RWPE2 (cell line): ENCODE measurements at regions not wholly inside any gene's neighbourhood (a gene's known extent, or its start where the extent isn't known, plus 50 kb on each side); places are given as distances from the start of the nearest gene placed in this dataset.
A peak's percentile ranks its signal among the peaks of the same experiment; 100 is the strongest.

ENCODE experiments used
- ATAC-seq: fragments of 200-7000 bp; cut with Tn5 transposase; 3 replicates; pipeline ENCODE4 v1.9.1; 2021; ENCODE audit warnings: low read depth
- DNase-seq: peaks from one replicate; pipeline ENCODE4 v3.0.0-alpha.2; 2020; ENCODE audit warnings: low spot score
- H3K27ac ChIP-seq: fragments of 450-650 bp; 2 replicates; pipeline ENCODE4 v1.5.1; 2017; ENCODE audit warnings: mild to moderate bottlenecking; ENCODE audit not compliant: poor library complexity, severe bottlenecking
- H3K27me3 ChIP-seq: fragments of 250-450 bp; sonication (Bioruptor Pico); 2 replicates; pipeline ENCODE4 v1.5.1; 2021; ENCODE audit warnings: mild to moderate bottlenecking, moderate library complexity; ENCODE audit not compliant: insufficient read depth, poor library complexity, severe bottlenecking
- H3K36me3 ChIP-seq: fragments of 250-450 bp; sonication (Bioruptor Pico); 2 replicates; pipeline ENCODE4 v1.5.1; 2020; ENCODE audit warnings: low read depth, mild to moderate bottlenecking, moderate library complexity
- H3K4me1 ChIP-seq: fragments of 250-450 bp; sonication (Bioruptor Pico); 2 replicates; pipeline ENCODE4 v1.5.1; 2021; ENCODE audit warnings: mild to moderate bottlenecking, moderate library complexity; ENCODE audit not compliant: insufficient read depth, poor library complexity, severe bottlenecking
- H3K4me3 ChIP-seq: fragments of 250-450 bp; sonication (Bioruptor Pico); 2 replicates; pipeline ENCODE4 v1.5.1; 2021; ENCODE audit warnings: mild to moderate bottlenecking, moderate library complexity; ENCODE audit not compliant: severe bottlenecking
- H3K9me3 ChIP-seq: fragments of 250-450 bp; sonication (Bioruptor Pico); 2 replicates; pipeline ENCODE4 v1.5.1; 2021; ENCODE audit warnings: mild to moderate bottlenecking, moderate library complexity; ENCODE audit not compliant: severe bottlenecking
- TF ChIP-seq, protein P1 (sequence below): fragments of 450-650 bp; IDR thresholded peaks from one replicate; pipeline ENCODE4 v1.5.1; 2017; ENCODE audit warnings: mild to moderate bottlenecking, moderate library complexity; ENCODE audit not compliant: poor library complexity, severe bottlenecking

DNA sequence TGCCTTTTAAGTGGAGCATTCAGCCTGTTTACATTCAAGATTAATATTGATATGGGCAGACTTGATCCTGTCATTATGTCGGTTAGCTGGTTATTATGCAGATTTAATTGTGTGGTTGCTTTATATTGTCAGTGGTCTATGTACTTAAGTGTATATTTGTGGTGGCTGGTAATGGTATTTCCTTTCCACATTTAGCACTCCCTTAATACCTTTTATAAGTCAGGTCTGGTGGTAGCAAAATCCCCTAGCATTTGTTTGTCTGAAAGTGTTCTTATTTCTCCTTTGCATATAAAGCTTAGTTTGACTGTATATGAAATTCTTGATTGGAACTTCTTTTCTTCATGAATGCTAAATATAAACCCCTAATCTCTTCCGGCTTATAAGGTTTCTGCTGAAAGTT lies 403.7 kb upstream of the EPHA5 start:
- no peak overlapping the region for H3K4me3 ChIP-seq
- no peak for DNase-seq
- no peaks in the 10 kb centered on the region for H3K27me3 ChIP-seq
- H3K9me3 ChIP-seq, result peaks cover 2% of the 10 kb centered on the region
- H3K4me1 ChIP-seq, result no peaks in the 10 kb centered on the region
- no peak overlapping the region for H3K27ac ChIP-seq
- no peak for ATAC-seq
- no peaks in the 10 kb centered on the region for H3K36me3 ChIP-seq
- TF ChIP-seq, protein P1, sequence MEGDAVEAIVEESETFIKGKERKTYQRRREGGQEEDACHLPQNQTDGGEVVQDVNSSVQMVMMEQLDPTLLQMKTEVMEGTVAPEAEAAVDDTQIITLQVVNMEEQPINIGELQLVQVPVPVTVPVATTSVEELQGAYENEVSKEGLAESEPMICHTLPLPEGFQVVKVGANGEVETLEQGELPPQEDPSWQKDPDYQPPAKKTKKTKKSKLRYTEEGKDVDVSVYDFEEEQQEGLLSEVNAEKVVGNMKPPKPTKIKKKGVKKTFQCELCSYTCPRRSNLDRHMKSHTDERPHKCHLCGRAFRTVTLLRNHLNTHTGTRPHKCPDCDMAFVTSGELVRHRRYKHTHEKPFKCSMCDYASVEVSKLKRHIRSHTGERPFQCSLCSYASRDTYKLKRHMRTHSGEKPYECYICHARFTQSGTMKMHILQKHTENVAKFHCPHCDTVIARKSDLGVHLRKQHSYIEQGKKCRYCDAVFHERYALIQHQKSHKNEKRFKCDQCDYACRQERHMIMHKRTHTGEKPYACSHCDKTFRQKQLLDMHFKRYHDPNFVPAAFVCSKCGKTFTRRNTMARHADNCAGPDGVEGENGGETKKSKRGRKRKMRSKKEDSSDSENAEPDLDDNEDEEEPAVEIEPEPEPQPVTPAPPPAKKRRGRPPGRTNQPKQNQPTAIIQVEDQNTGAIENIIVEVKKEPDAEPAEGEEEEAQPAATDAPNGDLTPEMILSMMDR, result no peak

DNA sequence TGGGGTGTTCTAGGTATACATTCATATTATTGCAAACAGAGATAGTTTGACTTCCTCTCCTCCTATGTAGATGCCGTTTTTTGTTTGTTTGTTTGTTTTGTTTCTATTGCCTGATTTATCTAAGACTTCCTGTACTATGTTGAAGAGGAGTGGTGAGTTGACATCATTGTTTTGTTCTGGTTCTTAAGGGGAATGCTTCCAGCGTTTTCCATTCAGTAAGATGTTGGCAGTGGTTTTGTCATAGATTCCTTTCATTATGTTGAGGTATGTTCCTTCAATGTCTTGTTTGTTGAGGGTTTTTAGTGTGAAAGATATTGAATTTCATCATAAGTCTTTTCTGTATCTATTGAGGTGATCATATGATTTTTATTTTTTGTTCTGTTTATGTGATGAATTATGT lies 401.6 kb upstream of the EPHA5 start:
- no peaks in the 10 kb centered on the region for H3K27me3 ChIP-seq
- ATAC-seq, result no peak
- TF ChIP-seq, protein P1, result no peak
- H3K4me1 ChIP-seq, result no peaks in the 10 kb centered on the region
- DNase-seq, result no peak
- no peak overlapping the region for H3K4me3 ChIP-seq
- no peaks in the 10 kb centered on the region for H3K36me3 ChIP-seq
- no peaks in the 10 kb centered on the region for H3K9me3 ChIP-seq
- no peak overlapping the region for H3K27ac ChIP-seq

DNA sequence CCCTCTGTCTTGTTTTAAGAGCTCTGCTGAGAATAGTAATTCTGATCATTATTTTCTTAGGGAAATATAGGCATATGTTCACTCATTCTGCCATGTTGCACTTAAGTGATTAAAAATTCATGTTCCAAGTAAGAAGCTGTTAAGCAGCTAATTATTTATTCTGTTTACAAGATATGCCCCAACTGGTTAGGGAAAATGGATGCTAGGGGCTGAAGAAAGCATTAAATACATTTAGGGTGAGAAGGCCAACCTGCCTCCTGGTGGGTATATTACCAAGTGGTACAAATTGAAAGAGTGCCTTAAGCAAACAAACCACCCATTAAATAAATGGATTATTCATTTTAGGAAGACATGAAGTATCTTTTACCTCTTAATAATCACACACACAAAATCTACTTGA lies 392.6 kb upstream of the EPHA5 start:
- H3K27me3 ChIP-seq, result no peaks in the 10 kb centered on the region
- no peaks in the 10 kb centered on the region for H3K36me3 ChIP-seq
- H3K27ac ChIP-seq, result peak overlapping the region; percentile 26
- H3K9me3 ChIP-seq, result no peaks in the 10 kb centered on the region
- DNase-seq (no peak), ATAC-seq (no peak)
- H3K4me3 ChIP-seq, result no peak overlapping the region
- H3K4me1 ChIP-seq, result peaks cover 10% of the 10 kb centered on the region
- TF ChIP-seq, protein P1, result no peak

DNA sequence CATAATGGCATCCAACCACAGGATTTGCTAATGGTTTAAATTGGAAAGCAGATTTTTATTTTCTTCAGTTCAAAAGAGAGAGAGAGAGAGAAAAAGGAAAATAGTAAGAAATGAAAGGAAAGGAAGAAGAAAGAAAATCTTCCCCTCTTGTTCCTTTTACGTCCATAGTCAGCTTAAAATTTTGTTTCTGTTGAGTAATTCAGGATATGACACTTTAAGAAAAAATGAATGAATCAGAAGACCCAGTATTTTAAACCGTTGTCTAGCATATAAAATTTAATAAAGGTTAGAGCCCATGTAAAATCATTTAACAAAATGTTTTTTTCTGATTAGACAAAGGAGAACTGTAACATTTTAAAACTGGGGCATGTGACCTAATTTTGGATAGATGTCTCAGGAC lies 391.8 kb upstream of the EPHA5 start:
- TF ChIP-seq, protein P1, result no peak
- ATAC-seq, result peak; percentile 54; the same call in 2 of the 3 replicates
- H3K27me3 ChIP-seq, result no peaks in the 10 kb centered on the region
- H3K9me3 ChIP-seq, result no peaks in the 10 kb centered on the region
- peaks cover 10% of the 10 kb centered on the region for H3K4me1 ChIP-seq
- H3K27ac ChIP-seq, result peak overlapping the region; percentile 26
- DNase-seq, result no peak
- H3K4me3 ChIP-seq, result no peak overlapping the region
- no peaks in the 10 kb centered on the region for H3K36me3 ChIP-seq

DNA sequence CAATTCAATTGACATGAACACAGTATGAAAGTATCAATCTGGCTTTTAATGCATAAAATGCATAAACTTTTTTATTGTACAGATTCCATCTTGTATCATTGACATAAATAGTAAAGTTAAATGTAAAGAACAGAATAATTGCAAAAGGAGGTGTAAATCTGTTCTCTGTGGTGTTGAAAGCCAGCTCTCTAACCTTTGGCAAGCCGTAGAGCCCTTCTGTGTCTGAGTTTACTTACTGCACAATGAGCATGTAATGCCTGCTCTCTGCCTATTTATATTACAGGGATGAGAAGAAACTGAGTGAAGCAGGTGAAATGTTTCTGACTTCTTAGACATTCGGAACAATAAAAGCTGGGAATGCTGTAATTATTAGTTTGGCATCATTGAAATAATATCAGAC lies 389.3 kb upstream of the EPHA5 start:
- H3K27me3 ChIP-seq, result no peaks in the 10 kb centered on the region
- no peak for ATAC-seq
- no peak overlapping the region for H3K27ac ChIP-seq
- TF ChIP-seq, protein P1, result no peak
- no peaks in the 10 kb centered on the region for H3K36me3 ChIP-seq
- DNase-seq, result no peak
- no peaks in the 10 kb centered on the region for H3K9me3 ChIP-seq
- peaks cover 10% of the 10 kb centered on the region for H3K4me1 ChIP-seq
- no peak overlapping the region for H3K4me3 ChIP-seq
